GM18867 (cell line): ENCODE measurements at regions not wholly inside any gene's neighbourhood (a gene's known extent, or its start where the extent isn't known, plus 50 kb on each side); places are given as distances from the start of the nearest gene placed in this dataset.
A peak's percentile ranks its signal among the peaks of the same experiment; 100 is the strongest.

ENCODE experiments used
- ATAC-seq: cut with Tn5 transposase; IDR thresholded peaks from one replicate; pipeline ENCODE4 v1.9.1; 2021; ENCODE audit warnings: mild to moderate bottlenecking, moderate library complexity; ENCODE audit not compliant: unreplicated experiment

- no peak for ATAC-seq
These were observed 119.6 kb downstream of the MTX2 start for GRCh38 chr2:176388861-176389260.

- ATAC-seq: no peak
These were observed 121.3 kb downstream of the MTX2 start for GRCh38 chr2:176390276-176391147.

- no peak for ATAC-seq
These were observed 121.8 kb downstream of the MTX2 start for GRCh38 chr2:176391148-176391419.

- no peak for ATAC-seq
These were observed 123.0 kb downstream of the MTX2 start for GRCh38 chr2:176392249-176392648.

GRCh38 chr2:176392744-176393414 lies 123.6 kb downstream of the MTX2 start:
- no peak for ATAC-seq

- no peak for ATAC-seq
These were observed 126.1 kb downstream of the MTX2 start for GRCh38 chr2:176395273-176395854.

GRCh38 chr2:176398243-176399073 lies 129.2 kb downstream of the MTX2 start:
- ATAC-seq: no peak

GRCh38 chr2:176399074-176399598 lies 129.9 kb downstream of the MTX2 start:
- ATAC-seq: no peak

- ATAC-seq: peak; percentile 92
These were observed 136.2 kb downstream of the MTX2 start for GRCh38 chr2:176405477-176405876.

GRCh38 chr2:176407706-176408105 lies 138.5 kb downstream of the MTX2 start:
- ATAC-seq: no peak

GRCh38 chr2:176409671-176410070 lies 140.4 kb downstream of the MTX2 start:
- no peak for ATAC-seq

- ATAC-seq: no peak
These were observed 142.9 kb downstream of the MTX2 start for GRCh38 chr2:176412136-176412535.

- ATAC-seq: no peak
These were observed 144.5 kb downstream of the MTX2 start for GRCh38 chr2:176413786-176414185.

- no peak for ATAC-seq
These were observed 145.4 kb downstream of the MTX2 start for GRCh38 chr2:176414641-176415040.

- ATAC-seq: no peak
These were observed 146.1 kb downstream of the MTX2 start for GRCh38 chr2:176415174-176415895.

GRCh38 chr2:176415937-176416499 lies 146.8 kb downstream of the MTX2 start:
- no peak for ATAC-seq

- ATAC-seq: no peak
These were observed 149.5 kb downstream of the MTX2 start for GRCh38 chr2:176418768-176419167.

- ATAC-seq: no peak
These were observed 150.4 kb downstream of the MTX2 start for GRCh38 chr2:176419591-176420071.

- ATAC-seq: no peak
These were observed 152.2 kb downstream of the MTX2 start for GRCh38 chr2:176421297-176422050.
